ENCODE measurements at regions not wholly inside any gene's neighbourhood (a gene's known extent, or its start where the extent isn't known, plus 50 kb on each side); places are given as distances from the start of the nearest gene placed in this dataset.

DNA sequence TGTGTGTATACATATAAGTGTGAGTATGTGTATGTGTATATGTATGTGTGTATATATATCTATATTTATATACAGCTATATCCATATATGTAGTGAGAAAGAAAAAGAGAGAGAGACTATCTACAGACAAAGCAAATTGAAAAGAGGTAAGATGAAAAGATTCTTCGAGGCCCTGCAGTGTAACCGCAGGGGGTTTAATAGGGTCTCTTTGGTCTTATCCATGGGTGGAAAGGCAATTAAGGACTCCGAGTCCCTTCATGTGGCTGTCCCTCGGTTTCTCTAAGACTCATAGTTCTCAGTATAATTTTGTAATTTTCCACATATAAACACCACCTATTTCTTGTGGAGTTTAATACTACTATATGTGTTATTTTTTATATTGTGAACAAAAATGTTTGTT is 50.6 kb upstream of the JAZF1 start:
- Histone ChIP-seq H3K4me1 (ENCODE audit: control insufficient read depth in 3 of 3, insufficient read depth in 3 of 3, low read length in 3 of 3) (no peaks in the 10 kb centered on the region), H3K27me3 (ENCODE audit: control insufficient read depth in 3 of 3, insufficient read depth in 3 of 3, low read length in 3 of 3) (no peaks in the 10 kb centered on the region), H3K27ac (ENCODE audit: low read depth, low read length) (no peak overlapping the region), H3K9me3 (ENCODE audit: control insufficient read depth in 3 of 3, low read length in 3 of 3) (no peaks in the 10 kb centered on the region), H3K9ac (ENCODE audit: low read depth in 1 of 3, low read length in 3 of 3) (no peak overlapping the region), H3K36me3 (ENCODE audit: control insufficient read depth in 3 of 3, insufficient read depth in 3 of 3, low read length in 3 of 3) (no peaks in the 10 kb centered on the region), H3K4me3 (ENCODE audit: low read length in 3 of 3) (no peak overlapping the region)

DNA sequence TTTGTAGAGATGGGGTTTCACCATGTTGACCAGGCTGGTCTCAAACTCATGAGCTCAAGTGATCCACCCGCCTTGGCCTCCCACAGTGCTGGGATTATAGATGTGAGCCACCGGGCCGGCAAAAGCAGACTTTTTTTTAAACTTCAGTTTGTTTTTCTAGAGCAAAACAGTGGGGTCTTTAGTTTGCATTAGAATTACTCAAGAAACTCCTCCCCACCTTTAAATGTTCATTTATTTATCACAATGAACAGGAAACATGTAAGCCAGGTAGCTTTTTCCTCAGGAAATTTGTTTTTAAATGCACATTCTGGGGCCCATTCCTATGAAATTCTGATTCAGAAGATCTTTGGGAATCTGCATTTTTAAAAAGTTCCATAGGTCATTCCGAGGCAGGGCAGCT is 56.0 kb upstream of the JAZF1 start:
- H3K4me3 ChIP-seq (ENCODE audit: low read length in 3 of 3), result no peak overlapping the region
- no peaks in the 10 kb centered on the region for H3K27me3 ChIP-seq (ENCODE audit: control insufficient read depth in 3 of 3, insufficient read depth in 3 of 3, low read length in 3 of 3)
- H3K9ac ChIP-seq (ENCODE audit: low read depth in 1 of 3, low read length in 3 of 3), result no peak overlapping the region
- peaks cover 0 to 2% (median 0%) of the 10 kb centered on the region in 3 donors for H3K4me1 ChIP-seq (ENCODE audit: control insufficient read depth in 3 of 3, insufficient read depth in 3 of 3, low read length in 3 of 3)
- H3K9me3 ChIP-seq (ENCODE audit: control insufficient read depth in 3 of 3, low read length in 3 of 3), result no peaks in the 10 kb centered on the region
- no peak overlapping the region for H3K27ac ChIP-seq (ENCODE audit: low read depth, low read length)
- no peaks in the 10 kb centered on the region for H3K36me3 ChIP-seq (ENCODE audit: control insufficient read depth in 3 of 3, insufficient read depth in 3 of 3, low read length in 3 of 3)

DNA sequence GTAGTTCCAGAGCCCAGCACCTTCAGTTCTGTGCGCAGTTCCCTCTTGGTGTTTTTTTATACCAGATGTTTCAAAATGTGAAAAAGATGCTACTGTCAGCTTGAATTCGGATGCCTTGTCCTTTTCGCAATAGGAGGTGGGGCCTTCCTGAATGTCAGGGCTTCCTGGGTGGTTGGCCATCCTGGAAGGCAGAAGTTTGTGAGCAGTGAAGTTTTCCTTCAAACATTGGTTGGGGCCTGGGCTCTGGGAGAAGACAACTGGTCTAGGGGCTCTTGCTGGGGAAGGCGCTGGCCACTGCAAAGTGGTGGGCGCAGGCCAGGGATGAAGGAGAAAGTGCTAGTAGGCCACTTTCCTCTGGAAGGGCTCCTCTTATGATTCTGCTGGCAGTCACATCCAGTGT is 56.8 kb upstream of the JAZF1 start:
- no peaks in the 10 kb centered on the region for H3K9me3 ChIP-seq (ENCODE audit: control insufficient read depth in 3 of 3, low read length in 3 of 3)
- H3K27ac ChIP-seq (ENCODE audit: low read depth, low read length), result no peak overlapping the region
- no peak overlapping the region for H3K4me3 ChIP-seq (ENCODE audit: low read length in 3 of 3)

DNA sequence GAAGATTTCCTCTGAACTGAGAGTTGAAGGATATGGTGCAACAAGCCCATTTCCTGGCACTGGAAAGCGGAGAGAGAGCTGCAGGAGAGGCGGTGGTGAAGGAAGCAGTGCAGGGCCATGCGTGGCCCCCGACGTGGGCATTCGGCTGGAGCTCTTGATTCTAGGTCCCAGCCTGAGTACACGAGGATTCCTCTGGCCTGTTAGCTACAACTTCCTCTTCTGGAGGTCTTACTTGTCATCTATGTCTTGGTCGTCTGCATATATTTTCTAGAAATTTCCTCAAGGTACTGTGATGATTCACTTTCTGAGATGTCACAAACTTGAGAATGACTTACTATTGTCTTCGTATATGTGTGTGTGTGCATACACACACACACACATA is 59.2 kb upstream of the JAZF1 start:
- Histone ChIP-seq H3K27me3 (ENCODE audit: control insufficient read depth in 3 of 3, insufficient read depth in 3 of 3, low read length in 3 of 3) (no peaks in the 10 kb centered on the region), H3K36me3 (ENCODE audit: control insufficient read depth in 3 of 3, insufficient read depth in 3 of 3, low read length in 3 of 3) (no peaks in the 10 kb centered on the region), H3K4me3 (ENCODE audit: low read length in 3 of 3) (no peak overlapping the region), H3K4me1 (ENCODE audit: control insufficient read depth in 3 of 3, insufficient read depth in 3 of 3, low read length in 3 of 3) (peaks cover 0 to 2% (median 0%) of the 10 kb centered on the region in 3 donors), H3K9ac (ENCODE audit: low read depth in 1 of 3, low read length in 3 of 3) (no peak overlapping the region), H3K9me3 (ENCODE audit: control insufficient read depth in 3 of 3, low read length in 3 of 3) (no peaks in the 10 kb centered on the region), H3K27ac (ENCODE audit: low read depth, low read length) (no peak overlapping the region)

More for the DNA sequence above, 56.8 kb upstream of the JAZF1 start:
- H3K9ac ChIP-seq (ENCODE audit: low read depth in 1 of 3, low read length in 3 of 3), result no peak overlapping the region
- H3K27me3 ChIP-seq (ENCODE audit: control insufficient read depth in 3 of 3, insufficient read depth in 3 of 3, low read length in 3 of 3), result no peaks in the 10 kb centered on the region
- H3K4me1 ChIP-seq (ENCODE audit: control insufficient read depth in 3 of 3, insufficient read depth in 3 of 3, low read length in 3 of 3), result peaks cover 0 to 2% (median 0%) of the 10 kb centered on the region in 3 donors
- H3K36me3 ChIP-seq (ENCODE audit: control insufficient read depth in 3 of 3, insufficient read depth in 3 of 3, low read length in 3 of 3), result no peaks in the 10 kb centered on the region

DNA sequence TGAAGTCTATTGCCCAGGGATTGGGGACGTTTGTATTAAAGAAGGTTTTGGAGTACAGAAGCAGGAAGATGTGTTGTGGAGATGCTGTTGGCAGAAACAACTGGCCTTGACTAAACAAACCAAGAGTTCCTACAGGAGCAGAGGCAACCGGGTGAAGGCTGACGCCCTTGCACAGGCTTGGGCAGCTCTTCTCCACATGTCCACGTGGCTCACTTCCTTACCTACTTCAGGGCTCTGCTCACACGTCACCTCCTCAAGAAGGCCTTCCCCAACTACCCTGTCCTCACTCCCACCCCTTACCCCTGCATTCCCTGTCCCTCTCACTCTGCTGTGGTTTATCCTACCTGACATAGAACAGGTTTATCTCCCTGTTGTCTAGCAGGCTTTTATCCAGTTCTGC is 59.9 kb upstream of the JAZF1 start:
- no peak overlapping the region for H3K4me3 ChIP-seq (ENCODE audit: low read length in 3 of 3)

DNA sequence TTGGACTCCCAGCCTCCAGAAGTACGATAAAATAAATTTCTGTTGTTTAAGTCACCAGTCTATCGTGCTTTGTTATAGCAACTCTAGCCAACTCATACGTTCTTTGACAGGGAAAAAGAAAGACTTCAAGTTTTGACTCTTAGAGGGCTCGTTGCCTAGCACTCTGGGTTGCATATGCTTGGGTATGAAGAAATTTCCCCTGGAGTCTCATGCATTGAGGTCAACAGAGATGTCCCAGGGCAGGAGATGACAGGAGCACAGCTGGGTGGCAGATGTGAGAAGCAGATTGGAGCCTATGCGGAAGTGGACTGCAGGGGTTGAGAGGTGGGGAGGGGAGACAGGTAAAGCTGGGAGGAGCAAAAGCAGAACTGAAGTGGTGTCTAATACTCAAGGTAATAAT is 63.3 kb upstream of the JAZF1 start:
- Histone ChIP-seq H3K27ac (ENCODE audit: low read depth, low read length) (no peak overlapping the region), H3K36me3 (ENCODE audit: control insufficient read depth in 3 of 3, insufficient read depth in 3 of 3, low read length in 3 of 3) (no peaks in the 10 kb centered on the region), H3K9ac (ENCODE audit: low read depth in 1 of 3, low read length in 3 of 3) (no peak overlapping the region), H3K4me3 (ENCODE audit: low read length in 3 of 3) (no peak overlapping the region), H3K4me1 (ENCODE audit: control insufficient read depth in 3 of 3, insufficient read depth in 3 of 3, low read length in 3 of 3) (no peaks in the 10 kb centered on the region), H3K9me3 (ENCODE audit: control insufficient read depth in 3 of 3, low read length in 3 of 3) (no peaks in the 10 kb centered on the region), H3K27me3 (ENCODE audit: control insufficient read depth in 3 of 3, insufficient read depth in 3 of 3, low read length in 3 of 3) (no peaks in the 10 kb centered on the region)

More for the DNA sequence above, 59.9 kb upstream of the JAZF1 start:
- no peaks in the 10 kb centered on the region for H3K27me3 ChIP-seq (ENCODE audit: control insufficient read depth in 3 of 3, insufficient read depth in 3 of 3, low read length in 3 of 3)
- no peak overlapping the region for H3K27ac ChIP-seq (ENCODE audit: low read depth, low read length)
- H3K9ac ChIP-seq (ENCODE audit: low read depth in 1 of 3, low read length in 3 of 3), result no peak overlapping the region
- no peaks in the 10 kb centered on the region for H3K36me3 ChIP-seq (ENCODE audit: control insufficient read depth in 3 of 3, insufficient read depth in 3 of 3, low read length in 3 of 3)
- H3K4me1 ChIP-seq (ENCODE audit: control insufficient read depth in 3 of 3, insufficient read depth in 3 of 3, low read length in 3 of 3), result peaks cover 0 to 2% (median 0%) of the 10 kb centered on the region in 3 donors
- no peaks in the 10 kb centered on the region for H3K9me3 ChIP-seq (ENCODE audit: control insufficient read depth in 3 of 3, low read length in 3 of 3)

DNA sequence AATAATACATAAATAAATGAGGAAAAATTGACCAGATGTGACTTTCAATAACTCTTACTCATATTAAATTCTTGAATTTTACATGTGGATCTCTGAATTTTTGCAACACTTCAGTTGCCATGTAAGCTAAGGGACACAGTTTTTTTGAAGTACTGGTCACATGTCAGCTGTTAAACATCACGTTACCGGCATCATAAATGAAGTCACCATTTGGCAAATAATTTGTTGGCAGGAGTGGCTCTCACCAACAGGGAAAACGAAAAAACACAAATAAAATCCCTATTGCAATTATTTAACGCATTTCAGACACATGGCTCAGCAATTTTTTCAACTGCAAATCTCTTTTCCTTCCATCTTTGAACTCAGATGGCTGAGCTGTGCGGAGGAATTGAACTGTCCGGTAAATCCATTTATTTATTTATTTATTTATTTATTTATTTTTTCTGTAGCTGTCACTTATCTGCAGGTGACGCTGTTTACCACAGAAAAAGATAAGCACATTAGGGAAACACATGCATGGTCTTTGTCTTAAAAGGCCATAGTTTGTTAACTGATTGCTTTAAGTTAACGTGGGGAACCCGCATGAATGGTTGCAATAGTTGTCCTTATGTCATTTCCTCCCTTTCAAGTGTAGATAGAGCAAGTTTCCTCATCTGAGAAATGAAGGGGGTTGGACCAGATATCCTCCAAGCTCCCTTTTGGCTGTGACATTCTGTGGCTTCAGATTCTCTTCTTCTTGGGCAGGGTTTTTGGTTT is 64.7 kb upstream of the JAZF1 start:
- Histone ChIP-seq H3K27ac (ENCODE audit: low read depth, low read length) (no peak overlapping the region), H3K4me1 (ENCODE audit: control insufficient read depth in 3 of 3, insufficient read depth in 3 of 3, low read length in 3 of 3) (no peaks in the 10 kb centered on the region), H3K4me3 (ENCODE audit: low read length in 3 of 3) (no peak overlapping the region), H3K9ac (ENCODE audit: low read depth in 1 of 3, low read length in 3 of 3) (no peak overlapping the region), H3K27me3 (ENCODE audit: control insufficient read depth in 3 of 3, insufficient read depth in 3 of 3, low read length in 3 of 3) (no peaks in the 10 kb centered on the region), H3K36me3 (ENCODE audit: control insufficient read depth in 3 of 3, insufficient read depth in 3 of 3, low read length in 3 of 3) (no peaks in the 10 kb centered on the region), H3K9me3 (ENCODE audit: control insufficient read depth in 3 of 3, low read length in 3 of 3) (no peaks in the 10 kb centered on the region)

DNA sequence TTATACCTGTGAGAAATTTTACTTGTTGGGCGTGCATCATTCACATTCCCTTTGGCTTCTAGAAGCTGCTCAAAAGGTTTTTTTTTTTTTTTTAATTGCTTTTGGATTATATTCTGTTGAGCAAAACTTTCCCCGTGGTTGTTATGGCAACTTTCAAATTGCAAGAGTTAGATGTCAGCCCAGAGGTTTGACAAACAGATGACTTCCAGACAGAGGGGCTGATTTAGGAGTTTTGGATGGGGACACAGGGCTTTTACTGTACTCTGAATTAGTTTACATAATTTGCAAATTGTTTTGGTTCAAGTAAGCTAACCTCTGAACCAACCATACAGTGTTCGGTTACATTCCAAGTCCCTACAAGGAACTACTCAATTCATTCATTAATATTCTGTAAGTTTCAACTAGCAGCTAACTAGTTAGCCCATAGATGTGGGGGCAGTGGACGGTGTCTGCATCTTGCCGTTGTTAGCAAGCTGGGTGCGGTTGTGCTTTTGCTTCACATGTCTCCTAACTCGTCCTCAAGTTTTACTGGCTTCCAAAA is 66.4 kb upstream of the JAZF1 start:
- Histone ChIP-seq H3K9ac (ENCODE audit: low read depth in 1 of 3, low read length in 3 of 3) (no peak overlapping the region), H3K9me3 (ENCODE audit: control insufficient read depth in 3 of 3, low read length in 3 of 3) (no peaks in the 10 kb centered on the region), H3K27ac (ENCODE audit: low read depth, low read length) (no peak overlapping the region), H3K27me3 (ENCODE audit: control insufficient read depth in 3 of 3, insufficient read depth in 3 of 3, low read length in 3 of 3) (no peaks in the 10 kb centered on the region), H3K4me3 (ENCODE audit: low read length in 3 of 3) (no peak overlapping the region), H3K36me3 (ENCODE audit: control insufficient read depth in 3 of 3, insufficient read depth in 3 of 3, low read length in 3 of 3) (no peaks in the 10 kb centered on the region), H3K4me1 (ENCODE audit: control insufficient read depth in 3 of 3, insufficient read depth in 3 of 3, low read length in 3 of 3) (no peaks in the 10 kb centered on the region)

DNA sequence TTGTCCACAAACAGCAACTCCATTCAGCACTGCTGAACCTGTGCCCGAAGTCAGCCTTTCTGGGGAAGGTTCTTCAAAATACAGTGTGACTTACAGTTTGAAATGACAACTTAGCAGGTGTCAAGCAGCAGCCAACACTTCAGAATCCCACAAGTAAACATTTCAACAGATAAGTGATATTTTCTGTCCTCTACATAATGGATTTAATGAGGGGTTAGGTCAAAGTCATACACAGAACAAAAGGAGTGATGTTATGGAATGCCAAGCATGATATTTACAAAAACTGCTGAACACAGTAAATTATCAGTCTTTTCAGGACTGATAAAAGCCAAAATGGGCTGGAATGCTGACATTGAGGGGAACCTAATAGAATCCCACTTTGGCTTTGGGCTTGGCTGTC is 77.6 kb upstream of the JAZF1 start:
- H3K27ac ChIP-seq (ENCODE audit: low read depth, low read length), result no peak overlapping the region
- no peaks in the 10 kb centered on the region for H3K27me3 ChIP-seq (ENCODE audit: control insufficient read depth in 3 of 3, insufficient read depth in 3 of 3, low read length in 3 of 3)
- no peak overlapping the region for H3K9ac ChIP-seq (ENCODE audit: low read depth in 1 of 3, low read length in 3 of 3)
- no peaks in the 10 kb centered on the region for H3K9me3 ChIP-seq (ENCODE audit: control insufficient read depth in 3 of 3, low read length in 3 of 3)
- no peaks in the 10 kb centered on the region for H3K4me1 ChIP-seq (ENCODE audit: control insufficient read depth in 3 of 3, insufficient read depth in 3 of 3, low read length in 3 of 3)
- no peaks in the 10 kb centered on the region for H3K36me3 ChIP-seq (ENCODE audit: control insufficient read depth in 3 of 3, insufficient read depth in 3 of 3, low read length in 3 of 3)
- no peak overlapping the region for H3K4me3 ChIP-seq (ENCODE audit: low read length in 3 of 3)

DNA sequence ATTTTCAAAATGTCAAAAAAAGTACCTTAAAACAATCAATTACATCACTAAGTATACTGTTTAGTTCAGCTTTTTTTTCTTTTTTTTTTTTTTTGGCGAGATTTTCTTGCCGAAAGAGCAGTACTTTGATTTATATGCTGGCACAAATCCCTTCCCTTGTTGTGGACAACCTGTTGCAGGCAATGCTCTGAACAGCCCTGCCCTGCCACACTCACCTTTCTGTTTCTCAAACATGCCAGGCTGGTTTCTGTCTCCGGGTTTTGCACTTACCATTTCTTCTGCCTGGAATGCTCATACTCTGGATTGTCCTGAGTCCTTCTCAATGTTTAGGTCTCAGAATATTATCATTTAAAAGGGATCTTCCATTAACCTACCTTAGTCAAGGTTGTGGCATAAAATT is 80.4 kb upstream of the JAZF1 start:
- Histone ChIP-seq H3K9me3 (ENCODE audit: control insufficient read depth in 3 of 3, low read length in 3 of 3) (no peaks in the 10 kb centered on the region), H3K4me1 (ENCODE audit: control insufficient read depth in 3 of 3, insufficient read depth in 3 of 3, low read length in 3 of 3) (no peaks in the 10 kb centered on the region), H3K9ac (ENCODE audit: low read depth in 1 of 3, low read length in 3 of 3) (no peak overlapping the region), H3K4me3 (ENCODE audit: low read length in 3 of 3) (no peak overlapping the region), H3K27ac (ENCODE audit: low read depth, low read length) (no peak overlapping the region), H3K36me3 (ENCODE audit: control insufficient read depth in 3 of 3, insufficient read depth in 3 of 3, low read length in 3 of 3) (no peaks in the 10 kb centered on the region), H3K27me3 (ENCODE audit: control insufficient read depth in 3 of 3, insufficient read depth in 3 of 3, low read length in 3 of 3) (no peaks in the 10 kb centered on the region)

All from skeletal muscle tissue (tissue), 3 donors.